K562 (cell line): ENCODE measurements at regions not wholly inside any gene's neighbourhood (a gene's known extent, or its start where the extent isn't known, plus 50 kb on each side); places are given as distances from the start of the nearest gene placed in this dataset.

Experiments used
- CBX8 ChIP-seq: fragments of 200-600 bp; sonication (generic); IDR thresholded peaks from 2 replicates; pipeline ENCODE4 v1.6.1; 2012; ENCODE audit warnings: borderline replicate concordance, mixed run types, low read depth, mild to moderate bottlenecking, moderate library complexity, mixed read lengths, low read length, control low read depth, inconsistent platforms; ENCODE audit not compliant: poor library complexity, severe bottlenecking; ENCODE audit errors: extremely low read depth
- CHD2 ChIP-seq: IDR thresholded peaks from 2 replicates; pipeline ENCODE4 v1.6.1; 2011; ENCODE audit warnings: low read depth, low read length
- EZH2 ChIP-seq: IDR thresholded peaks from 2 replicates; pipeline ENCODE4 v1.6.1; 2012; ENCODE audit warnings: low read depth, mild to moderate bottlenecking, inconsistent platforms, low read length, borderline replicate concordance
- MAZ ChIP-seq, 2 experiments: fragments of 450-650 bp in 1 of 2; sonication (generic) in 1 of 2; formaldehyde crosslinking; IDR thresholded peaks in 1 of 2; conservative IDR thresholded peaks in 1 of 2; 2 replicates each; pipeline versions ENCODE4 v1.4.0 to v1.5.0; 2020; ENCODE audit warnings: mild to moderate bottlenecking in 1 of 2, missing genetic modification reagents in 1 of 2
- NFIC ChIP-seq: fragments of 450-650 bp; IDR thresholded peaks from 2 replicates; pipeline ENCODE4 v1.6.1; 2017; ENCODE audit warnings: mild to moderate bottlenecking, inconsistent platforms
- NFIX ChIP-seq: fragments of 250-450 bp; sonication (Bioruptor Pico); IDR thresholded peaks from 2 replicates; pipeline ENCODE4 v1.4.0; 2020; ENCODE audit warnings: low read depth, mild to moderate bottlenecking, moderate library complexity
- TAF1 ChIP-seq: IDR thresholded peaks from 2 replicates; pipeline ENCODE4 v1.6.1; 2011; ENCODE audit warnings: mild to moderate bottlenecking, low read length, moderate library complexity; ENCODE audit not compliant: insufficient read depth, control insufficient read depth, severe bottlenecking; ENCODE audit errors: extremely low read depth
- U2AF2 ChIP-seq: fragments of 200-400 bp; formaldehyde crosslinking; optimal IDR thresholded peaks from 2 replicates; pipeline ENCODE3; 2017; ENCODE audit warnings: low read depth, mild to moderate bottlenecking, low read length
- TF ChIP-seq, protein P1 (sequence below), 3 experiments: IDR thresholded peaks in 2 of 3; conservative IDR thresholded peaks in 1 of 3; 2 replicates each; pipeline ENCODE4 v1.5.1; 2011 to 2012; ENCODE audit warnings: low read length in 3 of 3, mild to moderate bottlenecking in 3 of 3, control low read depth in 2 of 3, improper control_type of control experiment in 1 of 3, inconsistent platforms in 1 of 3, low read depth in 1 of 3, mixed read lengths in 1 of 3, moderate library complexity in 1 of 3; ENCODE audit not compliant: insufficient read depth in 2 of 3

DNA sequence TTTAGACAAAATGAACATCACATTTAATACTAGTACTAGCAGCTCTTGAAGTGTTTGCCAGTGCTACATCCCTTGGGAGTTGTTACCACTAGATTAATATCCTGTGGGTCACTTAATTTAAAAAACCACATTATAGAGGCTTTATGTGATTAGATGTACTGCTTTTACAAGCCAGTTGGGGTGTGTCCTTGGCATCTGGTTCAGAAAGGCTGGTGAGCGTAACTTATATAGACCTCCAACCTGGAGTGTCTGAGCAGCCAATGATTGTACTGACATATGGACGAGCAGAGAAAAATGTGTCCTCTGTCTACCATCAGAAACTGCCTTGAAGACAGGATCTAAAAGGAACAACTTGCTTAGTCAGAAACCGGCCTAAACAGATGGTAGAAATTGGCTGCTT is 306.2 kb upstream of the ATP11B start:
- TF ChIP-seq NFIC (no peak), EZH2 (no peak), MAZ (CRISPR knock-in tag; conservative IDR thresholded peaks at IDR 0.05 in 1 of 2, IDR thresholded peaks at IDR 0.05 in 1 of 2) (no peak), CHD2 (no peak), U2AF2 (no peak), CBX8 (no peak), TAF1 (no peak), NFIX (CRISPR knock-in tag) (no peak)
- TF ChIP-seq, protein P1, sequence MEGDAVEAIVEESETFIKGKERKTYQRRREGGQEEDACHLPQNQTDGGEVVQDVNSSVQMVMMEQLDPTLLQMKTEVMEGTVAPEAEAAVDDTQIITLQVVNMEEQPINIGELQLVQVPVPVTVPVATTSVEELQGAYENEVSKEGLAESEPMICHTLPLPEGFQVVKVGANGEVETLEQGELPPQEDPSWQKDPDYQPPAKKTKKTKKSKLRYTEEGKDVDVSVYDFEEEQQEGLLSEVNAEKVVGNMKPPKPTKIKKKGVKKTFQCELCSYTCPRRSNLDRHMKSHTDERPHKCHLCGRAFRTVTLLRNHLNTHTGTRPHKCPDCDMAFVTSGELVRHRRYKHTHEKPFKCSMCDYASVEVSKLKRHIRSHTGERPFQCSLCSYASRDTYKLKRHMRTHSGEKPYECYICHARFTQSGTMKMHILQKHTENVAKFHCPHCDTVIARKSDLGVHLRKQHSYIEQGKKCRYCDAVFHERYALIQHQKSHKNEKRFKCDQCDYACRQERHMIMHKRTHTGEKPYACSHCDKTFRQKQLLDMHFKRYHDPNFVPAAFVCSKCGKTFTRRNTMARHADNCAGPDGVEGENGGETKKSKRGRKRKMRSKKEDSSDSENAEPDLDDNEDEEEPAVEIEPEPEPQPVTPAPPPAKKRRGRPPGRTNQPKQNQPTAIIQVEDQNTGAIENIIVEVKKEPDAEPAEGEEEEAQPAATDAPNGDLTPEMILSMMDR (IDR thresholded peaks at IDR 0.05 in 2 of 3, conservative IDR thresholded peaks at IDR 0.05 in 1 of 3; ENCODE audit: insufficient read depth in 2 of 3, low read depth in 1 of 3, low read length in 3 of 3) = no peak
